GM23248 (cell line): ENCODE measurements at regions not wholly inside any gene's neighbourhood (a gene's known extent, or its start where the extent isn't known, plus 50 kb on each side); places are given as distances from the start of the nearest gene placed in this dataset.

Experiments used
- DNase-seq: peaks from one replicate; pipeline ENCODE4 v3.0.0-alpha.2; 2015
- H2AFZ ChIP-seq: fragments of 200-600 bp; sonication (generic); 2 replicates; pipeline ENCODE4 v1.6.1; 2016; ENCODE audit warnings: antibody characterized with exemption
- H3F3A ChIP-seq: fragments of 200-600 bp; sonication (generic); 2 replicates; pipeline ENCODE4 v1.6.1; 2016; ENCODE audit warnings: mild to moderate bottlenecking, antibody characterized with exemption, mixed run types; ENCODE audit not compliant: insufficient read depth
- H3K27ac ChIP-seq: fragments of 200-600 bp; sonication (generic); 2 replicates; pipeline ENCODE4 v1.5.1; 2016; ENCODE audit warnings: mild to moderate bottlenecking
- H3K27me3 ChIP-seq: fragments of 200-600 bp; sonication (generic); replicated peaks from 2 replicates; pipeline ENCODE4 v1.6.1; 2016; ENCODE audit warnings: mild to moderate bottlenecking; ENCODE audit not compliant: insufficient read depth
- H3K36me3 ChIP-seq: fragments of 200-600 bp; sonication (generic); 2 replicates; pipeline ENCODE4 v1.6.1; 2016; ENCODE audit warnings: low read depth, mild to moderate bottlenecking
- H3K4me1 ChIP-seq: fragments of 200-600 bp; sonication (generic); 2 replicates; pipeline ENCODE4 v1.6.1; 2016; ENCODE audit warnings: mild to moderate bottlenecking; ENCODE audit not compliant: insufficient read depth
- H3K4me2 ChIP-seq: fragments of 200-600 bp; sonication (generic); one replicate; pipeline ENCODE4 v1.6.1; 2016; ENCODE audit warnings: mild to moderate bottlenecking; ENCODE audit not compliant: unreplicated experiment
- H3K4me3 ChIP-seq: fragments of 200-600 bp; sonication (generic); 2 replicates; pipeline ENCODE4 v1.5.1; 2016; ENCODE audit warnings: mild to moderate bottlenecking
- H3K79me2 ChIP-seq: fragments of 200-600 bp; sonication (generic); 2 replicates; pipeline ENCODE4 v1.6.1; 2016; ENCODE audit warnings: mild to moderate bottlenecking; ENCODE audit not compliant: insufficient read depth
- H3K9ac ChIP-seq: fragments of 200-600 bp; sonication (generic); 2 replicates; pipeline ENCODE4 v1.6.1; 2016; ENCODE audit warnings: mild to moderate bottlenecking
- H3K9me2 ChIP-seq: fragments of 200-600 bp; sonication (generic); 2 replicates; pipeline ENCODE4 v1.6.1; 2016; ENCODE audit warnings: mixed run types, mild to moderate bottlenecking, moderate library complexity; ENCODE audit not compliant: insufficient read depth
- H3K9me3 ChIP-seq: fragments of 200-600 bp; sonication (generic); one replicate; pipeline ENCODE4 v1.6.1; 2017; ENCODE audit warnings: low read depth
- H4K20me1 ChIP-seq: fragments of 200-600 bp; sonication (generic); 2 replicates; pipeline ENCODE4 v1.6.0; 2016; ENCODE audit not compliant: insufficient read depth
- EZH2 ChIP-seq: fragments of 200-600 bp; sonication (generic); IDR thresholded peaks from 2 replicates; pipeline ENCODE4 v1.6.1; 2018; ENCODE audit warnings: antibody characterized with exemption, mild to moderate bottlenecking; ENCODE audit not compliant: insufficient read depth, poor library complexity, severe bottlenecking
- EZH2phosphoT487 ChIP-seq: fragments of 200-600 bp; sonication (generic); IDR thresholded peaks from 2 replicates; pipeline ENCODE4 v1.6.1; 2018; ENCODE audit warnings: antibody characterized with exemption, moderate library complexity, mild to moderate bottlenecking, low read depth; ENCODE audit not compliant: insufficient read depth
- WGBS, 2 experiments: methylation state at CpG; one replicate each; pipeline ENCODE4 v1.1.6; 2015 to 2017; ENCODE audit warnings: low lambda C conversion rate in 2 of 2, low coverage in 1 of 2; ENCODE audit errors: missing lambda C conversion rate in 2 of 2; 5-methylcytosine and 5-hydroxymethylcytosine counted together
- in situ Hi-C: fragments of 300-500 bp; cut with MboI; formaldehyde crosslinking; loops from 2 replicates; pipeline ENCODE4 v1.15.0; 2020

DNA sequence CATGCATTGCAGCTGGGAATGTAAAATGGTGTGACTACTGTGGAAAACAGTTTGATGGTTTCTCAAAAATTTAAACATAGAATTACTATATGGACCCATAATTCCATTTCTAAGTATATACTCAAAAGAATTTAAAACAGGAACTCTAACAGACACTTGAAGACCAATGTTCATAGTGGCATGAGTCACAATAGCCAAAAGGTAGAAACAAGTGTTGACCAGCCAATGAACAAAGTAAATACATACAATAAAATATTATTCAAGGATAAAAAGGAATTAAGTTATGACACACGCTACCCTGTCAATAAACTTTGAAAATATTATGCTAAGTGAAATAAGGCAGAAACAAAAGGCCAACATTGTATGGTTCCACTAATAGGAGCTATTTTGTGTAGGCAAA is 357.4 kb upstream of the IL12A start:
- Histone ChIP-seq H3K27ac (no peak overlapping the region), H3K36me3 (no peaks in the 10 kb centered on the region), H3K9ac (no peak overlapping the region), H3F3A (no peaks in the 10 kb centered on the region), H4K20me1 (no peaks in the 10 kb centered on the region), H3K4me1 (0 out of 2 replicates have a peak, but pooled peaks cover 3% of the 10 kb centered on the region), H3K79me2 (no peaks in the 10 kb centered on the region), H3K4me3 (no peak overlapping the region), H3K9me3 (no peaks in the 10 kb centered on the region), H3K9me2 (no peaks in the 10 kb centered on the region), H2AFZ (no peak overlapping the region), H3K4me2 (no peak overlapping the region), H3K27me3 (no peaks in the 10 kb centered on the region)
- DNase-seq, result no peak
- in situ Hi-C loops, result no loop called here
- TF ChIP-seq EZH2phosphoT487 (no peak), EZH2 (no peak)
- 98 to 100% methylated on average over 1 of the region's 1 CpG for WGBS, 2 experiments

- Histone ChIP-seq H3K4me2 (no peak overlapping the region), H3K27me3 (no peaks in the 10 kb centered on the region), H3K36me3 (no peaks in the 10 kb centered on the region), H4K20me1 (no peaks in the 10 kb centered on the region), H3K4me1 (peaks cover 4% of the 10 kb centered on the region; the same call in 1 of the 2 replicates), H2AFZ (no peak overlapping the region), H3K79me2 (no peaks in the 10 kb centered on the region), H3K9me2 (no peaks in the 10 kb centered on the region), H3K27ac (no peak overlapping the region), H3K9me3 (no peaks in the 10 kb centered on the region), H3K4me3 (no peak overlapping the region), H3K9ac (no peak overlapping the region), H3F3A (peaks cover 7% of the 10 kb centered on the region; the same call in 1 of the 2 replicates)
- 87 to 89% methylated on average over 7 of the region's 7 CpGs for WGBS, 2 experiments
- TF ChIP-seq EZH2phosphoT487 (no peak), EZH2 (no peak)
- in situ Hi-C loops, result no loop called here
- no peak for DNase-seq
Measured at GRCh38 chr3:159632128-159632527, 356.5 kb upstream of the IL12A start.

DNA sequence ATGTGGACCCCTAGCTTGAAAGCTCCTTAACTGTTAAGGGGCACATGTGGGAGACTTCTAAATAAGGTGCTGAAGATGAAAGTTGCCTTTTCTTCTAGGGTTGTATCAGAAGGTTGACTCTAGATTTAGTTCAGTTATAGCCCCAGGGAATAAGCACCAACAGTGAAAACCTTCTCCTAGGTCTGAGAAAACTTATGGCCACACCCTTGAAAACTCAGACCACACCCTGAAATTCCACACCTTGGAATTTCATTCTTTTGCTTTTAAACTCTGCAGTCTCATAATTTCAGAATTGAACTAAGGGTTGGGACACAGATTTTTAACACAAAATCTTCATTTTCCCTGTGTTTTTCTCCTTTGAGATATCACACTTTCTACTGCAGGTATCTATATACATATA is 355.8 kb upstream of the IL12A start:
- no peaks in the 10 kb centered on the region for H3K36me3 ChIP-seq
- no peak for DNase-seq
- H2AFZ ChIP-seq, result no peak overlapping the region
- H4K20me1 ChIP-seq, result no peaks in the 10 kb centered on the region
- in situ Hi-C loops, result no loop called here
- no peaks in the 10 kb centered on the region for H3K9me3 ChIP-seq
- H3K27me3 ChIP-seq, result no peaks in the 10 kb centered on the region
- no peak for TF ChIP-seq EZH2phosphoT487
- no peak for TF ChIP-seq EZH2
- H3K4me1 ChIP-seq, result peaks cover 11% of the 10 kb centered on the region
- H3K9me2 ChIP-seq, result no peaks in the 10 kb centered on the region
- H3F3A ChIP-seq, result peaks cover 8% of the 10 kb centered on the region
- no peaks in the 10 kb centered on the region for H3K79me2 ChIP-seq
- no peak overlapping the region for H3K9ac ChIP-seq
- no peak overlapping the region for H3K4me3 ChIP-seq
- H3K27ac ChIP-seq, result no peak overlapping the region
- H3K4me2 ChIP-seq, result no peak overlapping the region

DNA sequence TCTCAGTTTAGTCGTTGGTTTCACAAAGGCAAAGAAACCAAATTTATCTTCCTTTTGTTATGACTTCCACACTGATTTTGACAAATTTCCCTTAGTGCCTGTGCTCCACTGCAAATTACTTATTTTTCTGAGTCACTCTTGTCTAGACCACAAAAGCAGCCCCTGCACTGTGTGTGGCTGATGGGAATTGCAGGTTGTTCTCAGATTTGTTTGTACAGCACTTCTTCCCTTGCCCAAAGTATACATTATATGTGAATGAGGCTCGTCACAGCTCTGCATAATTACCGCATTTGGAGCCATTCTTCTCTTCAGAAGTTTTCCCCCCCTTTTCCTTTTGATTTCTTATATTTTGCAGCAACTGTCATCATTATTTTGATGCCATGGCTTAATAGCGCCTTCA is 354.2 kb upstream of the IL12A start:
- Histone ChIP-seq H3K4me3 (no peak overlapping the region), H3F3A (peaks cover 13% of the 10 kb centered on the region), H3K9me2 (no peaks in the 10 kb centered on the region), H3K9ac (no peak overlapping the region), H3K4me2 (no peak overlapping the region), H4K20me1 (no peaks in the 10 kb centered on the region), H3K27me3 (no peaks in the 10 kb centered on the region), H3K4me1 (peaks cover 17% of the 10 kb centered on the region), H2AFZ (no peak overlapping the region), H3K36me3 (no peaks in the 10 kb centered on the region), H3K27ac (no peak overlapping the region), H3K9me3 (no peaks in the 10 kb centered on the region), H3K79me2 (no peaks in the 10 kb centered on the region)
- in situ Hi-C loops, result no loop called here
- 67 to 72% methylated on average over 4 of the region's 4 CpGs for WGBS, 2 experiments
- TF ChIP-seq EZH2, result no peak
- TF ChIP-seq EZH2phosphoT487, result no peak
- peak; percentile 14 for DNase-seq

GRCh38 chr3:159635047-159635641 is 353.5 kb upstream of the IL12A start:
- Histone ChIP-seq H3F3A (peaks cover 13% of the 10 kb centered on the region), H3K9me3 (no peaks in the 10 kb centered on the region), H3K9me2 (no peaks in the 10 kb centered on the region), H3K9ac (no peak overlapping the region), H3K4me3 (no peak overlapping the region), H3K27me3 (no peaks in the 10 kb centered on the region), H3K4me1 (peaks cover 17% of the 10 kb centered on the region), H3K4me2 (no peak overlapping the region), H4K20me1 (no peaks in the 10 kb centered on the region), H3K27ac (no peak overlapping the region), H3K79me2 (no peaks in the 10 kb centered on the region), H2AFZ (no peak overlapping the region), H3K36me3 (no peaks in the 10 kb centered on the region)
- 79 to 89% methylated on average over 3 of the region's 3 CpGs for WGBS, 2 experiments
- in situ Hi-C loops, result no loop called here
- peak; percentile 20 for DNase-seq
- TF ChIP-seq EZH2 (no peak), EZH2phosphoT487 (no peak)
